ENCODE measurements at regions not wholly inside any gene's neighbourhood (a gene's known extent, or its start where the extent isn't known, plus 50 kb on each side); places are given as distances from the start of the nearest gene placed in this dataset.

GRCh38 chr16:6946802-6947201 lies 385.8 kb upstream of the RBFOX1 start:
- no peak for TF ChIP-seq TAF1 (IDR thresholded peaks at IDR 0.05; ENCODE audit: borderline replicate concordance, insufficient read depth, low read length)
- TF ChIP-seq POLR2AphosphoS5 (IDR thresholded peaks at IDR 0.05; ENCODE audit: low read depth, low read length) = no peak
- no peak for TF ChIP-seq REST (IDR thresholded peaks at IDR 0.05; ENCODE audit: insufficient read depth in 1 of 2, low read depth in 2 of 2, low read length in 2 of 2)
- no peak for TF ChIP-seq SIN3A (IDR thresholded peaks at IDR 0.05; ENCODE audit: borderline replicate concordance, insufficient read depth, low read length)
- TF ChIP-seq FOXP2 (optimal IDR thresholded peaks at IDR 0.05; ENCODE audit: borderline replicate concordance, extremely low read depth, extremely low read length, insufficient read depth) = no peak
